Body of pancreas (tissue), 4 donors: ENCODE measurements at regions not wholly inside any gene's neighbourhood (a gene's known extent, or its start where the extent isn't known, plus 50 kb on each side); places are given as distances from the start of the nearest gene placed in this dataset.

Experiments used
- ATAC-seq: fragments of 150-250 bp; one replicate; pipeline ENCODE4 v1.9.1; 2016
- DNase-seq, 4 donors: peaks; one replicate each; pipeline ENCODE4 v3.0.0-alpha.2; 2019
- H3K27ac ChIP-seq, 4 donors: fragments of 200-600 bp; sonication (generic); 1 replicate in 3 of 4; 2 replicates in 1 of 4; pipeline versions ENCODE4 v1.5.1 to v1.6.1; 2016 to 2019; ENCODE audit warnings: mild to moderate bottlenecking in 1 of 4, mixed read lengths in 1 of 4, moderate library complexity in 1 of 4
- H3K27me3 ChIP-seq, 2 donors: fragments of 200-600 bp; sonication (generic); one replicate each; pipeline ENCODE4 v1.6.0; 2016; ENCODE audit warnings: mild to moderate bottlenecking in 1 of 2
- H3K36me3 ChIP-seq, 2 donors: fragments of 200-600 bp; sonication (generic); replicated peaks in 1 of 2; 2 replicates each; pipeline ENCODE4 v1.5.1; 2016; ENCODE audit warnings: low read depth in 2 of 2; ENCODE audit not compliant: insufficient read depth in 1 of 2
- H3K4me1 ChIP-seq: fragments of 200-600 bp; sonication (generic); one replicate; pipeline ENCODE4 v1.6.0; 2016
- H3K4me3 ChIP-seq, 2 donors: fragments of 200-600 bp; sonication (generic); 1 replicate in 1 of 2; 2 replicates in 1 of 2; pipeline ENCODE4 v1.5.1; 2016 to 2019
- H3K9me3 ChIP-seq, 3 donors: fragments of 200-600 bp; sonication (generic); 1 replicate in 2 of 3; 2 replicates in 1 of 3; pipeline ENCODE4 v1.5.1; 2016
- POLR2A ChIP-seq, 3 donors: fragments of 450-650 bp; IDR thresholded peaks; one replicate each; pipeline ENCODE4 v1.6.1; 2016; ENCODE audit warnings: antibody characterized with exemption in 3 of 3, mild to moderate bottlenecking in 2 of 3
- WGBS, 2 donors: methylation state at CpG; one replicate each; pipeline ENCODE4 v1.1.5; 2017; 5-methylcytosine and 5-hydroxymethylcytosine counted together
- intact Hi-C: fragments of 100-400 bp; cut with DNase I; formaldehyde crosslinking; loops from one replicate; pipeline ENCODE4 v1.15.1; 2023
- TF ChIP-seq, protein P1 (sequence below), 7 experiments: fragments of 450-650 bp in 4 of 7; fragments of 200-600 bp in 3 of 7; sonication (generic) in 3 of 7; IDR thresholded peaks; one replicate each; pipeline ENCODE4 v1.5.1; 2016 to 2019; ENCODE audit warnings: antibody characterized with exemption in 7 of 7

DNA sequence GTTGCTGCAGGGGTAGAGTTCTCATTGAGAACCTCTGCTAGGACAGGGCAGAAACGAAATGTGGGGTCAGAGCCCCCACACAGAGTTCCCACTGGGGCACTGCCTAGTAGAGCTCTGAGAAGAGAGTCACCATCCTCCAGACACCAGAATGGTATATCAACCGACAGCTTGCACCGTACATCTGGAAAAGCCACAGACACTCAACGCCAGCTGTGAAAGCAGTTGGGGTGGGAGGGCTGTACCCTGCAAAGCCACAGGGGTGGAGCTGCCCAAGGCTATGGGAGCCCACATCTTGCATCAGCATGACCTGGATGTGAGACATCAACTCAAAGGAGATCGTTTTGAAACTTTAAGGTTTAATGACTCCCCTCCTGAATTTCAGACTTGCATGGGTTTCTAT is 284.0 kb upstream of the DEPDC1 start:
- H3K9me3 ChIP-seq: no peaks in the 10 kb centered on the region
- intact Hi-C loops: no loop called here
- DNase-seq: no peak
- no peak for ATAC-seq
- no peaks in the 10 kb centered on the region for H3K27me3 ChIP-seq
- no peak for TF ChIP-seq POLR2A (IDR thresholded peaks at IDR 0.05)
- TF ChIP-seq, protein P1, sequence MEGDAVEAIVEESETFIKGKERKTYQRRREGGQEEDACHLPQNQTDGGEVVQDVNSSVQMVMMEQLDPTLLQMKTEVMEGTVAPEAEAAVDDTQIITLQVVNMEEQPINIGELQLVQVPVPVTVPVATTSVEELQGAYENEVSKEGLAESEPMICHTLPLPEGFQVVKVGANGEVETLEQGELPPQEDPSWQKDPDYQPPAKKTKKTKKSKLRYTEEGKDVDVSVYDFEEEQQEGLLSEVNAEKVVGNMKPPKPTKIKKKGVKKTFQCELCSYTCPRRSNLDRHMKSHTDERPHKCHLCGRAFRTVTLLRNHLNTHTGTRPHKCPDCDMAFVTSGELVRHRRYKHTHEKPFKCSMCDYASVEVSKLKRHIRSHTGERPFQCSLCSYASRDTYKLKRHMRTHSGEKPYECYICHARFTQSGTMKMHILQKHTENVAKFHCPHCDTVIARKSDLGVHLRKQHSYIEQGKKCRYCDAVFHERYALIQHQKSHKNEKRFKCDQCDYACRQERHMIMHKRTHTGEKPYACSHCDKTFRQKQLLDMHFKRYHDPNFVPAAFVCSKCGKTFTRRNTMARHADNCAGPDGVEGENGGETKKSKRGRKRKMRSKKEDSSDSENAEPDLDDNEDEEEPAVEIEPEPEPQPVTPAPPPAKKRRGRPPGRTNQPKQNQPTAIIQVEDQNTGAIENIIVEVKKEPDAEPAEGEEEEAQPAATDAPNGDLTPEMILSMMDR (IDR thresholded peaks at IDR 0.05): no peak
- H3K4me1 ChIP-seq: no peaks in the 10 kb centered on the region
- 45 to 52% methylated on average over 4 to 5 of the region's 5 CpGs for WGBS, 2 donors
- H3K27ac ChIP-seq: no peak overlapping the region
- H3K4me3 ChIP-seq: no peak overlapping the region
- no peaks in the 10 kb centered on the region for H3K36me3 ChIP-seq

DNA sequence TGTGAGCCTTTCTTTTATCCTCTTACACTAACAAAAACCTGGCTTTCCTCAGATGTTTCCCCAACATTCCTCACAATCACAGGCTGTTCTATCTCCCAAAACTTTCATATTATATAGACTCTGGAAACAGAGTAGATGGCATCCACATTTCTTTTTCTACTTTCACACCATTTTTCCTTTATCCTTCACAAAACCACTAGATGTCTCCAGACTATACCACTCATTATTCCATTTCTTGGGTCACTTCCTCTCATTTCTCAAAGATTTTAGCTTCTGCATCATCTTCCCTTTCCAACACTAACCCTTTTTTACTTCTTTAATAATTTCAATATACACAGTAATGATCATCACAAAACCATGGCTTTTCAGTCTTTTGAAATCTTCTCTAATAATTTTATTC is 286.0 kb upstream of the DEPDC1 start:
- no peak for ATAC-seq
- DNase-seq: no peak
- no peaks in the 10 kb centered on the region for H3K9me3 ChIP-seq
- no peak overlapping the region for H3K4me3 ChIP-seq
- no peak for TF ChIP-seq POLR2A (IDR thresholded peaks at IDR 0.05)
- TF ChIP-seq, protein P1 (IDR thresholded peaks at IDR 0.05): peak in 1 of 7 experiments; percentile 11
- intact Hi-C loops: no loop called here
- H3K27me3 ChIP-seq: no peaks in the 10 kb centered on the region
- H3K4me1 ChIP-seq: no peaks in the 10 kb centered on the region
- H3K27ac ChIP-seq: no peak overlapping the region
- no peaks in the 10 kb centered on the region for H3K36me3 ChIP-seq

DNA sequence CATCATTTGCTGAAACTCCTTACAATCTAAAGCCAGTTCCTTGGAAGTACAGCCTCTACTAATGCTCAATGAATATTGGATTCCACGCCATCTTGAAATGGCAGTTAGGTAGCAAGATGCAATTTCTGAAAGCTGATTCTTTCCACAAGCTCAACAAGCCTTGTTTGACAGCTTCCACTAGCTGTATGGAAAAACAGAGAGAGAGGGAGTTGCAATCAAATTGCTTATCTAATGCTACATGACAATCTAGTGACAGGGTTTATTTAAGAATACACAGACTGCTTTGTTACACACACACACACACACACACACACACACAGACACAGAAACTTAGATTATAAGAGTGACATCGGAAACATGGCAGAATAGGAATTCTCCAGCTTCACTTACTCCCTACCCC is 288.4 kb upstream of the DEPDC1 start:
- Histone ChIP-seq H3K9me3 (no peaks in the 10 kb centered on the region), H3K4me1 (no peaks in the 10 kb centered on the region), H3K36me3 (no peaks in the 10 kb centered on the region), H3K27me3 (no peaks in the 10 kb centered on the region), H3K27ac (no peak overlapping the region), H3K4me3 (no peak overlapping the region)
- 34 to 36% methylated on average over 2 of the region's 2 CpGs for WGBS, 2 donors
- no peak for ATAC-seq
- no peak for TF ChIP-seq POLR2A (IDR thresholded peaks at IDR 0.05)
- TF ChIP-seq, protein P1 (IDR thresholded peaks at IDR 0.05): no peak
- intact Hi-C loops: no loop called here
- DNase-seq: no peak

DNA sequence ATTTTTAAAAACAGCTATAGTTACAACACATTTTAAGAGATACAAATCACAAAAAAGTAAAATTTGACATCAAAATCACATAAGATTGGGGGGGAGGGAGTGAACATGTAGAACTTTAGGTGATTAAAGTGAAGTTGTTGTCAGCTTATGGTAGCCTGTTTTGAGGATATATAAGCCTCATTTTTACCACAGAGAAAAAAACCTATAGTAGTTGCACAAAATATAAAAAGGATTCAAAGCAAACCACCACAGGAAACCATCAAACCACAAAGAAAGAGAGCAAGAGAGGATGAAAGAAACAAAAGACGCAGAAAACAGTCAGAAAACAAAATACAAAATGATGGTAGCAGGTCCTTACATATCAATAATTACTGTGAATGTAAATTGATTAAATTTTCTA is 291.9 kb upstream of the DEPDC1 start:
- H3K36me3 ChIP-seq: no peaks in the 10 kb centered on the region
- 43 to 53% methylated on average over 1 of the region's 1 CpG for WGBS, 2 donors
- no peak overlapping the region for H3K4me3 ChIP-seq
- intact Hi-C loops: no loop called here
- H3K9me3 ChIP-seq: no peaks in the 10 kb centered on the region
- H3K27me3 ChIP-seq: no peaks in the 10 kb centered on the region
- DNase-seq: no peak
- ATAC-seq: no peak
- no peak overlapping the region for H3K27ac ChIP-seq
- no peak for TF ChIP-seq POLR2A (IDR thresholded peaks at IDR 0.05)
- TF ChIP-seq, protein P1 (IDR thresholded peaks at IDR 0.05): no peak
- no peaks in the 10 kb centered on the region for H3K4me1 ChIP-seq

DNA sequence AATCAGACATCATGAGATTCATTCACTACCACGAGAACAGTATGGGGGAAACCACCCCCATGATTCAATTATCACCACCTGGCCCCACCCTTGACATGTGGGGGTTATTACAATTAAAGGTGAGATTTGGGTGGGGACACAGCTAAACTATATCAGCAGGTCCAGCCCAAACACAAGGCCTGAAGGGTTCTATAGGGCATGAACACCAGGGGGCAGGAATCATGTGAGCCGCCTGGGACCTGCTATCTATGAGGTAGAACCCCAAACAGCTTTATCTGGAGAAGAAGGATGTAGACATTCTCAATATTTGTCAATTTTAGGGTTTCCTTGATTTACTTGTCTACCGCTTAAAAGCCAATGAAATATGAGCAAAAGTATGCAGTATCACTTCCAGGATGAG is 294.9 kb upstream of the DEPDC1 start:
- intact Hi-C loops: no loop called here
- DNase-seq (no peak), ATAC-seq (no peak)
- Histone ChIP-seq H3K27me3 (no peaks in the 10 kb centered on the region), H3K4me3 (no peak overlapping the region), H3K27ac (no peak overlapping the region), H3K36me3 (no peaks in the 10 kb centered on the region), H3K4me1 (no peaks in the 10 kb centered on the region), H3K9me3 (no peaks in the 10 kb centered on the region)
- WGBS, 2 donors: 67 to 77% methylated on average over 3 of the region's 3 CpGs
- TF ChIP-seq, protein P1 (IDR thresholded peaks at IDR 0.05): no peak
- no peak for TF ChIP-seq POLR2A (IDR thresholded peaks at IDR 0.05)
